ENCODE measurements at regions not wholly inside any gene's neighbourhood (a gene's known extent, or its start where the extent isn't known, plus 50 kb on each side); places are given as distances from the start of the nearest gene placed in this dataset.
"Not testable (repeated sequence)": the region's sequence is repeated elsewhere in the genome, so short reads cannot be mapped to it uniquely, and the experiment has no call there.

DNA sequence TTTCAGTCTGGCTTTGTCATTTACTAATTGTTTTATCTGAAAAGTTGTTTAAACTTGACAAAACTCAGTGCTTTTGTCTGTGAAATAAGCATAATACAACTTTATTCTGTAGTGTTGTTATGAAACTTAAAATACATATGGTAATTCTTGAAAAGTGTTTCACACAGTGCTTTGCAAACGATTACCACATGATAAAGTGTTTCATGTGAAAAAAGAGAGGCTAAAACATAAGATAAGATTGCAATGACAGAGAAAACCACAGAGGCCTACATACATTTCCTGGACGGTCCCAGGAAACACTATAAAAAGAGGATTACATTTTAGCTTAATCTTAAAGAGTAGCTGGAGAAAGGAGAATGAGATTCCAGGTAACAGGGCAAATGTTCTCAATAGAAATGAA, 1934.6 kb upstream of the LRRTM1 start:
- DNase-seq (ENCODE audit: low spot score) = no peak

GRCh38 chr2:82237994-82238662, 1933.6 kb upstream of the LRRTM1 start:
- DNase-seq (ENCODE audit: low spot score) = no peak

- DNase-seq (ENCODE audit: low spot score) = no peak
Measured at GRCh38 chr2:82234283-82234874, 1929.8 kb upstream of the LRRTM1 start.

DNA sequence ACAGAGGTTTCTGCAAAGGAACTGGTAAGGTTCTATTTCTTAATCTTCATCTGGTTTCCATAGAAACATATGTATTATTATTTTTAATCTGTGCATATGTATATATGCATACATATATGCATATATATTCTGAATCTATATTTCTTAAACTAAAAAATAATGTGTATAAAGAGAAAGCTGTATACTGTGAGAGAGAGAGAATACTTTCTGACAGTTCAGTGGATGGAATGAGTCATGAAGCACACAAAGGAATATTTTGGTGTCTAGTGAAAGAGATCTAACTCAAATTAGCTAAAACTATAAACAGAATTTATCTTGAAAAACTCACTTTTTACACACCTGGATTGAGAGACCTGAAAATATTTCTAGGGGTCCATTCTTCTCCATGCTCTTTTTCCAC, 1929.3 kb upstream of the LRRTM1 start:
- DNase-seq (ENCODE audit: low spot score) = no peak

- DNase-seq (ENCODE audit: low spot score) = no peak
Measured at GRCh38 chr2:82230406-82230805, 1925.9 kb upstream of the LRRTM1 start.

- DNase-seq (ENCODE audit: low spot score) = no peak
Measured at GRCh38 chr2:82226441-82226840, 1921.9 kb upstream of the LRRTM1 start.

DNA sequence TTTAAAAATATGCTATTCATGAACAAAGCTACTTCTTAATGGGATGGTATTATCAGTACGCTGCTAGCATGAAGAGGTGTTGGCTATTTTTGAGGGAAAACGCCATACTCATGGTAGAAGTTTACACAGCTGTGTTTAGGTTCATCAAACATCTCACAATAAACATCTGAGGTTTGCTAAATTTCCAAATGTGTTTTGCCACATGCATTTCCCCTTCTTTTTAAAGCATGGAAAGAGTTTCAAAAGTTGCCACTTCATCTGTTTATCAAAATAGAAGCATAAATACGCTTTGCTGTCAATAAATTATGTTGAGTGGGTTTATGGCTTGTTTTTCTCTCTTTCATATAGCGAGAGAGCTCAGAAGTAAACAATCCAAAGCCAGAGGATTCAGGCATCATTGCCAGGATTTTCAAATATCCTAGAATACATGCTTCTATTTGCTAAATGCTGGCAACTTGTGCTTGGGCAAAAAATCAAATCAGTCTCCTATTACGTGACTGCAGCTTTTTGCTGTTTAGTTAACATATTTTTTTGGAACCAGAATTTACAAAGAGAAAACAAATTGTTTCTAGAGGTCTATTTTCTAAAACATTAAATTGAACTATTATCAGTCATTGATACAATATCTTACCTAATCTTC, 1919.9 kb upstream of the LRRTM1 start:
- no peak for DNase-seq (ENCODE audit: low spot score)

DNA sequence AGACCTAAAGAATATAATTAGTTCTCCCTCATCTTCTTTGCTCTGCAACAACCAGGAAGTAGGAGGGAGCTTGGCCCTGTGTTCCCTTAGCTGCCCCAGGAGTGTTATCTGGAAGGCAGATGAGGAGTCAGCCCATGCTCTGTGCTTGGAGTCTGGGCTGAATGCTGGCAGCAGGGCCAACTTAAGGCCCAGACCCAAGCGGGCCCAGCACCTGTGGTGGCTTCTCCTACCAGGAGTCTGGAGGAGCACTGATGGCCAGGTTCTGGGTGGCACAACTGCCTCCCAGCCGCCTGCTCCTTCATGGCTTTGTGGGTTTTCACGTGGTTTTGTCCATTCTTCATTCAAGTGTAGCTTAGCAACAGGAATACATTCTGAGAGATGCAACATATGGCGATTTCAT, 1910.7 kb upstream of the LRRTM1 start:
- no peak for DNase-seq (ENCODE audit: low spot score)

- no peak for DNase-seq (ENCODE audit: low spot score)
Measured at GRCh38 chr2:82199493-82199852, 1894.9 kb upstream of the LRRTM1 start.

DNA sequence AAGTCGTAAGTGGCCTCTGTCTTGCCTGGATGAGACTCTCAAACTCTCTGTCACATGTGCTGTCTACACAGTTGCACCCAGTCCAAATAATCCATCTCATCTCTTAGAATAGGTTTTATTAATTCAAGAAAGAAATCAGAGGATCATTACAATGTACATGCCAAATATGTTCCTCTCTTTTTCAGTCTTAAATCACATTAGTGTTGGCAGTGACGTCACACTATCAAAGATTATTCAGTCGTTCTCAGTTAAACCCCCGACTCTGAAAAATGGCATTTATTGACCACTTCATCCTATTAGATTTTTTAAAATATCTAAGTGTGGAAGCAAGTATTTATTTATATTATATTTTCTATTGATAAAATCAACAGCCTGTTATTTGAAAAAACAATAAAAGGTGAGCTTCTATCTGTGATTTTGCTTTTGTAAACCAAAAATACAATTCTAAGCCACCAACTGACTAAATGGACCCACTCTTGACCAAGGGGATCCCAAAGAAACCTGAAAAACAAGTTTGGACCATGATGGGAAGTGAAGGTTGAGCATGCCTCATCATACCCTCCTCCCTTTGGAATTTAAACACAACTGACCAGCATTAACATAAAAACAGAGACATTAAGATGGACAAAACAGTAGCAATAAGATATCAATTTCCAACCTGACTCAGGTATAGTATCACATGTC, 1894.4 kb upstream of the LRRTM1 start:
- no peak for DNase-seq (ENCODE audit: low spot score)

GRCh38 chr2:82182270-82182669, 1877.7 kb upstream of the LRRTM1 start:
- no peak for DNase-seq (ENCODE audit: low spot score)

DNA sequence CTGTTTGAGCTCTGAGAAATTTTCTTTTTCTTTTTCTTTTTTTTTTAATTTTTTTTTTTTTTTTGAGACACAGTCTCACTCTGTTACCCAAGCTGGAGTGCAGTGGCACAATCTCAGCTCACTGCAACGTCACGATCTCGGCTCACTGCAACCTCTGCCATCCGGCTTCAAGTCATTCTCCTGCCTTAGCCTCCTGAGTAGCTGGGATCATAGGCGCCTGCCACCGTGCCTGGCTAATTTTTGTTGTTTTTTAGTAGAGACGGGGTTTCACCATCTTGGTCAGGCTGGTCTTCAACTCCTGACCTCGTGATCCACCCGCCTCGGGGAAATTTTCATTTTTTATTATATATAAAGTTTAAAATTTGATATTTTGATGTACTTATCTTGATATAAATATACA, 1870.7 kb upstream of the LRRTM1 start:
- DNase-seq (ENCODE audit: low spot score) = not testable (repeated sequence)

- DNase-seq (ENCODE audit: low spot score) = no peak
Measured at GRCh38 chr2:82172483-82172882, 1867.9 kb upstream of the LRRTM1 start.

GRCh38 chr2:82169379-82169778, 1864.8 kb upstream of the LRRTM1 start:
- DNase-seq (ENCODE audit: low spot score) = no peak

DNA sequence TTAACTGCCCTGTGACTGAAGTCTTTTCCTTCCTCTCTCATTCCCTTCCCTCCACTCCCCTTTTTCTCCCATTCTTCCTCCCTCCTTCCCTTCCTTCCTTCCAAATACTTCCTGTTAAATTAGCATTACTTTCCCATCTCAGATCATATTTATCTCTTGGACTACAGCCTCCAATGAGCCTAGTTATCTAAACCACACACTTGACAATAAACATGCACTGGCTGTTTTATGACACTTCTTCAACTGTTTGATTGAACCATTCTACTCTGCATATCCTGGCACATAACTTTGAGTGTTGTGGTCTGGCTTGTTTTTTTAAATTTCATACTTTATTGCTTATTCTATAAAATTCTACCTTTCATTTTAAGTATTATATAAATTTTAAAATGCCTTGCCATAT, 1860.8 kb upstream of the LRRTM1 start:
- no peak for DNase-seq (ENCODE audit: low spot score)

DNA sequence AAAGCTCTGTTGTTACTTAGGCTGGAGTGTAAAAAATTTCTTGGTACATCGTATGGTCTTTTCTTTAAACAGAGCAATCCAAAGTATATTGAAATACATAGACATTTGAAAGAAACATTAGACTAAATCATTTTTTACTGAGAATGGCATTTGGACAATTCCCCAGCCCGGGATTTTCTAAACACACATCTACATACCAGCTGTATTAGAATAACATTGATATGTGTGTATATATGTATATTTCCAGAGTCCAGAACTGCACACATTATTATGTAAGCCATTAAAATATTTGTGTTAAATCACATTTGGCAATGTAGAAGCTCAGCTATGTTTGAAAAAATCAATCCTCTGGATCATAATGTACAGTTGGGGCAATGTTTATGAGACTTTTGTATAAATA, 1853.6 kb upstream of the LRRTM1 start:
- DNase-seq (ENCODE audit: low spot score) = no peak

GRCh38 chr2:82155469-82155868, 1850.9 kb upstream of the LRRTM1 start:
- no peak for DNase-seq (ENCODE audit: low spot score)

- no peak for DNase-seq (ENCODE audit: low spot score)
Measured at GRCh38 chr2:82143343-82143742, 1838.8 kb upstream of the LRRTM1 start.

DNA sequence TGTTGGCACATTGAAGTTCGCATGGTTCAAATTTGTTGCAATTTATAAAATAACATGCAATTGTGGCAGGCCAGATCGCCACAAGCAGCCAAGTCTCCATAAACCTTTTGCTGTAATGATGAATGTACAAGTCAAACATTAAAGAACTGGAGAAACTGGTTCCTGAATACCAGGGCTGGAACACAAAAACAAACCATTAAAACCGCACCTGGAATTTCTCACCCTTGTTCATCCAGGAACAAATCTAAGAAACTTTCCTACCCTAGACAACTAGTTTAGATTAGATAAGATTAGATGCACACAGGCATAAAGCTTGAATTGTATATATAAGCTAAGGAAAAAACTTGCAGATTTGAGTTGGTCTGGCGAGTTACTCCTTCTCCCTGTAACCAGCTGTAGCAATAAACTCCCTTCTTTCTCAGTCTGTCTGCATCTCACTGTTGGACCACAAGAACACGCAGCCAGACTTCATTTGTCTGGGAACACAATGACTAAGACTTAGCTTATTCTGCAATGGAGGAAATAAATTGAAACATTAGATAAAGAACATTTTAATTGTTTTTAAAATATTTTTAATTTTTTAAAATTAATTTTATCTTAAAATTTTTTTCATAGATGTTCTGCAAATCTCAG, 1835.5 kb upstream of the LRRTM1 start:
- no peak for DNase-seq (ENCODE audit: low spot score)

DNA sequence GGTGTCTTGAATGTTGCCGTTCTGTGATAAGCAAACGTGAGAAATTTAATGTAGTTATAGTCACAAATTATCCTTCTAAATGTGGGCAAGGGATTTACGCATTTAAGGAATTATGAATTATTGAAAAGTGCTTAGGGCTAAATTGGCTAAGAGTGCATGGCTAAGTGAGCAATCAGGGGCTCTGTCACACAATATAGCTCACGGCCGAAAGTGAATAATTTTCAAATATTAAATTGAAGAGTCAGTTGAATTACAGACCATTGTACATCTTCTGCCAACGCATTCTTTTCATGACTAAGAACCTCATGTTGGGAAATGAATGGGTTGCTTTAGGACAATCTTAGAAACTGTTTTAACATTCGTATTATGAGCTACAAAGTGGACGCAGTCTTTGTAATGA, 1832.9 kb upstream of the LRRTM1 start:
- DNase-seq (ENCODE audit: low spot score) = no peak

- no peak for DNase-seq (ENCODE audit: low spot score)
Measured at GRCh38 chr2:82128051-82128450, 1823.5 kb upstream of the LRRTM1 start.

GRCh38 chr2:82124629-82125028, 1820.1 kb upstream of the LRRTM1 start:
- no peak for DNase-seq (ENCODE audit: low spot score)

GRCh38 chr2:82120654-82121053, 1816.1 kb upstream of the LRRTM1 start:
- no peak for DNase-seq (ENCODE audit: low spot score)

Data from ureter (tissue), 1 donor.